ENCODE measurements at regions not wholly inside any gene's neighbourhood (a gene's known extent, or its start where the extent isn't known, plus 50 kb on each side); places are given as distances from the start of the nearest gene placed in this dataset.

- TF ChIP-seq, protein P1, sequence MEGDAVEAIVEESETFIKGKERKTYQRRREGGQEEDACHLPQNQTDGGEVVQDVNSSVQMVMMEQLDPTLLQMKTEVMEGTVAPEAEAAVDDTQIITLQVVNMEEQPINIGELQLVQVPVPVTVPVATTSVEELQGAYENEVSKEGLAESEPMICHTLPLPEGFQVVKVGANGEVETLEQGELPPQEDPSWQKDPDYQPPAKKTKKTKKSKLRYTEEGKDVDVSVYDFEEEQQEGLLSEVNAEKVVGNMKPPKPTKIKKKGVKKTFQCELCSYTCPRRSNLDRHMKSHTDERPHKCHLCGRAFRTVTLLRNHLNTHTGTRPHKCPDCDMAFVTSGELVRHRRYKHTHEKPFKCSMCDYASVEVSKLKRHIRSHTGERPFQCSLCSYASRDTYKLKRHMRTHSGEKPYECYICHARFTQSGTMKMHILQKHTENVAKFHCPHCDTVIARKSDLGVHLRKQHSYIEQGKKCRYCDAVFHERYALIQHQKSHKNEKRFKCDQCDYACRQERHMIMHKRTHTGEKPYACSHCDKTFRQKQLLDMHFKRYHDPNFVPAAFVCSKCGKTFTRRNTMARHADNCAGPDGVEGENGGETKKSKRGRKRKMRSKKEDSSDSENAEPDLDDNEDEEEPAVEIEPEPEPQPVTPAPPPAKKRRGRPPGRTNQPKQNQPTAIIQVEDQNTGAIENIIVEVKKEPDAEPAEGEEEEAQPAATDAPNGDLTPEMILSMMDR (conservative IDR thresholded peaks at IDR 0.05) = no peak
- TF ChIP-seq ZFX (IDR thresholded peaks at IDR 0.05) = no peak
Measured at GRCh38 chr3:30082652-30083051, 523.7 kb upstream of the TGFBR2 start.
